ENCODE measurements at regions not wholly inside any gene's neighbourhood (a gene's known extent, or its start where the extent isn't known, plus 50 kb on each side); places are given as distances from the start of the nearest gene placed in this dataset.

DNA sequence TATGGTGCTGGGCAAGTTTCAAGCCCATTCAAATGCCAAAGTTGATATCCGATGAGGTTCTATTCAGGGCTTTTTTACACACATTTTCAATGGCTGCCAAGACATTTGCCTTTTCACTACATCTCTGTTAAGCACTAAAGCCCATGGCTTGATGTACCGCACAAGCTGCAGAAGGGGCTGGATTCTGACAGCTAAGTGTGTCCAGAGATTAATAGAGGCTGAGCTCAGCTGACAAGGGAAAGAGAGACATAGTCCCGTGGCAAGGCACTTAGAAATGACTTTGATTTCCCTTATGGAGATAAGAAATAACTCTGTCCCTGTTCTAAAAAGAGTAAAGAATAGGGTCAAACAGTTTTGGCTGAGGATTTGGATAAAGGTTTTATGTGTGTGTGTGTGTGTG is 198.6 kb downstream of the DMRT2 start:
- H3K9me3 ChIP-seq = no peaks in the 10 kb centered on the region
- no peak overlapping the region for H3K4me3 ChIP-seq
- H3K27me3 ChIP-seq = no peaks in the 10 kb centered on the region
- DNase-seq (ENCODE audit: low spot score in 2 of 2) = no peak
- WGBS = 71% methylated on average over 3 of the region's 3 CpGs
- TF ChIP-seq POLR2A (IDR thresholded peaks at IDR 0.05) = no peak
- TF ChIP-seq, protein P1, sequence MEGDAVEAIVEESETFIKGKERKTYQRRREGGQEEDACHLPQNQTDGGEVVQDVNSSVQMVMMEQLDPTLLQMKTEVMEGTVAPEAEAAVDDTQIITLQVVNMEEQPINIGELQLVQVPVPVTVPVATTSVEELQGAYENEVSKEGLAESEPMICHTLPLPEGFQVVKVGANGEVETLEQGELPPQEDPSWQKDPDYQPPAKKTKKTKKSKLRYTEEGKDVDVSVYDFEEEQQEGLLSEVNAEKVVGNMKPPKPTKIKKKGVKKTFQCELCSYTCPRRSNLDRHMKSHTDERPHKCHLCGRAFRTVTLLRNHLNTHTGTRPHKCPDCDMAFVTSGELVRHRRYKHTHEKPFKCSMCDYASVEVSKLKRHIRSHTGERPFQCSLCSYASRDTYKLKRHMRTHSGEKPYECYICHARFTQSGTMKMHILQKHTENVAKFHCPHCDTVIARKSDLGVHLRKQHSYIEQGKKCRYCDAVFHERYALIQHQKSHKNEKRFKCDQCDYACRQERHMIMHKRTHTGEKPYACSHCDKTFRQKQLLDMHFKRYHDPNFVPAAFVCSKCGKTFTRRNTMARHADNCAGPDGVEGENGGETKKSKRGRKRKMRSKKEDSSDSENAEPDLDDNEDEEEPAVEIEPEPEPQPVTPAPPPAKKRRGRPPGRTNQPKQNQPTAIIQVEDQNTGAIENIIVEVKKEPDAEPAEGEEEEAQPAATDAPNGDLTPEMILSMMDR (IDR thresholded peaks at IDR 0.05) = no peak
- TF ChIP-seq EP300 (IDR thresholded peaks at IDR 0.05) = no peak
- TF ChIP-seq POLR2AphosphoS5 (IDR thresholded peaks at IDR 0.05) = no peak
- H3K36me3 ChIP-seq = no peaks in the 10 kb centered on the region
- no peak overlapping the region for H3K27ac ChIP-seq
- H3K4me1 ChIP-seq = no peaks in the 10 kb centered on the region

DNA sequence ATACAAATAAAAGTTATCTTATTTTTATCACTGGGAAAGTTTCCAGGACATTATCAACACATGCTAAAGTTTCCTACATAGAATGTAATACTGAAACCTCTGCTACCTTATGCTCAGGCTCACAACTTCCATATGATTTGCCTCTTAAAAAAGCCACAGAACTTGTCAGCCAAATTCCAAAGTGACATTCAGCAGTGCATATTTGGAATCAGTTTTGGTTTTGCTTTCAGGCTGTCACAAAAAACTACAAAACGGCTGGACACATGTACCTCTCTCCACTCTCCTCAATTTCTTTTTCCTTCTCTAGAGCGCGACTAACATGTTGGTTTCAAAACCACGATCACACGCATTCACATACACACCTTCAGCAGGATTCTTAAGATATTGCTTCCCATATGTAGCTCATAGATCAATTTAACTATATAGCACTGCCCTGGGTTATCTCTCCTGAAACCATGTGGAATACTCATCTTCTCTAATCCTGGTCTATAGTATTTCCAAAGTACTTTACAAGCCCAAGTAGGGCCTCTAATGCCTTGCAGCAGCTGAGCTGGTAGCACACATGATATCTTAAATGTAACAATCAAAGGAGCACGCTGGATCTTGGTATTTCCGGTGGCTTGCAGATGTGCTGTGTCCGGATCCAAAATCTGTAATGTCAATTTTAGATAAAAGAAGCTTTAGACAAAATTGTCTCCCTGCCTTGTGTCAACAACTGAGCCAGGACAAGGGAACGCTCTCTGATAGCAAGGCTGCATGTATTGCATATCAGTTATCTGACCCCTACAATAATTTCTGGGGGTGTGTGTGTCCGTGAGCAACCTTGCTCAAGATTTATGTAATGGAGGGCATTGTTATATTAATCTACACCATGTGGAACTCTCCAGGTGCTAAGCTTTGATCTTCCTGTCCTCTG is 203.2 kb downstream of the DMRT2 start:
- no peaks in the 10 kb centered on the region for H3K4me1 ChIP-seq
- DNase-seq (ENCODE audit: low spot score in 2 of 2) = no peak
- no peak overlapping the region for H3K4me3 ChIP-seq
- no peaks in the 10 kb centered on the region for H3K36me3 ChIP-seq
- H3K27ac ChIP-seq = no peak overlapping the region
- WGBS = 67% methylated on average over 10 of the region's 10 CpGs
- TF ChIP-seq EP300 (IDR thresholded peaks at IDR 0.05) (no peak), POLR2A (IDR thresholded peaks at IDR 0.05) (no peak), POLR2AphosphoS5 (IDR thresholded peaks at IDR 0.05) (no peak)
- TF ChIP-seq, protein P1 (IDR thresholded peaks at IDR 0.05) = no peak
- no peaks in the 10 kb centered on the region for H3K9me3 ChIP-seq
- H3K27me3 ChIP-seq = no peaks in the 10 kb centered on the region

DNA sequence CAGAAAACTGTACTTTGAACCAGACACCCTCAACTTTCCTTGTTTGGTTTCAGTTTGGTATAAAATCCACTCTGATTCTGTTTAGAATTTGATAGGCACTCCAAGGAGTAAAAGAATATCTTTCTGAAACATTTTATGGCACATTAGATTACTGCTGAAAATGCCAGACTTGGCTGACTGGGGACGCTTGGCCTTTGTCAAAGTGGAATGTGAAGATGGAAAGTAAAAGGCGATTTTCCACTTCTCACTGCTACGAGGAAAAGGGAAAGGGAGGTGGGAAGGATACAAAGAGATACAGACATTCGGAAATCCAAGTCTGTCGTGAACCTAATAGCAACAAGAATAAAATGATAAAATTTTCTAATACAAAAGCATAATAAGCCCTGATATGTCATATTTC is 203.9 kb downstream of the DMRT2 start:
- TF ChIP-seq, protein P1 (IDR thresholded peaks at IDR 0.05) = no peak
- H3K36me3 ChIP-seq = no peaks in the 10 kb centered on the region
- H3K9me3 ChIP-seq = no peaks in the 10 kb centered on the region
- H3K27ac ChIP-seq = no peak overlapping the region
- WGBS = 72% methylated on average over 5 of the region's 5 CpGs
- no peaks in the 10 kb centered on the region for H3K27me3 ChIP-seq
- H3K4me3 ChIP-seq = no peak overlapping the region
- H3K4me1 ChIP-seq = no peaks in the 10 kb centered on the region
- no peak for DNase-seq (ENCODE audit: low spot score in 2 of 2)

- no peak overlapping the region for H3K4me3 ChIP-seq
- no peaks in the 10 kb centered on the region for H3K36me3 ChIP-seq
- H3K4me1 ChIP-seq = no peaks in the 10 kb centered on the region
- no peak overlapping the region for H3K27ac ChIP-seq
- DNase-seq (ENCODE audit: low spot score in 2 of 2) = no peak
- TF ChIP-seq EP300 (IDR thresholded peaks at IDR 0.05) (no peak), POLR2AphosphoS5 (IDR thresholded peaks at IDR 0.05) (no peak), POLR2A (IDR thresholded peaks at IDR 0.05) (no peak)
- TF ChIP-seq, protein P1 (IDR thresholded peaks at IDR 0.05) = no peak
- H3K27me3 ChIP-seq = no peaks in the 10 kb centered on the region
- 94% methylated on average over 6 of the region's 6 CpGs for whole genome bisulfite sequencing
- H3K9me3 ChIP-seq = no peaks in the 10 kb centered on the region
Measured at GRCh38 chr9:1256178-1256577, 206.0 kb downstream of the DMRT2 start.

GRCh38 chr9:1261266-1261665 is 211.1 kb downstream of the DMRT2 start:
- DNase-seq (ENCODE audit: low spot score in 2 of 2) = no peak
- no peaks in the 10 kb centered on the region for H3K27me3 ChIP-seq
- H3K9me3 ChIP-seq = no peaks in the 10 kb centered on the region
- TF ChIP-seq, protein P1 (IDR thresholded peaks at IDR 0.05) = no peak
- TF ChIP-seq EP300 (IDR thresholded peaks at IDR 0.05) (no peak), POLR2AphosphoS5 (IDR thresholded peaks at IDR 0.05) (no peak), POLR2A (IDR thresholded peaks at IDR 0.05) (no peak)
- H3K4me3 ChIP-seq = no peak overlapping the region
- WGBS = 64% methylated on average over 2 of the region's 2 CpGs
- H3K4me1 ChIP-seq = no peaks in the 10 kb centered on the region
- H3K36me3 ChIP-seq = no peaks in the 10 kb centered on the region
- no peak overlapping the region for H3K27ac ChIP-seq

All from suprapubic skin (tissue), 4 donors.